KMS-11 (cell line): ENCODE measurements at regions not wholly inside any gene's neighbourhood (a gene's known extent, or its start where the extent isn't known, plus 50 kb on each side); places are given as distances from the start of the nearest gene placed in this dataset.

Source experiments
- H2AFZ ChIP-seq: fragments of 200-600 bp; sonication (generic); 2 replicates; pipeline ENCODE4 v1.6.1; 2016; ENCODE audit warnings: antibody characterized with exemption, mixed run types, low read depth
- H3K27ac ChIP-seq: fragments of 200-600 bp; sonication (generic); 2 replicates; pipeline ENCODE4 v1.6.1; 2016; ENCODE audit warnings: mild to moderate bottlenecking, mixed run types
- H3K27me3 ChIP-seq: fragments of 200-600 bp; sonication (generic); 2 replicates; pipeline ENCODE4 v1.6.1; 2017; ENCODE audit warnings: mild to moderate bottlenecking, low read depth, mixed run types, moderate library complexity; ENCODE audit not compliant: insufficient read depth
- H3K36me3 ChIP-seq: fragments of 200-600 bp; sonication (generic); 2 replicates; pipeline ENCODE4 v1.6.1; 2017; ENCODE audit warnings: mild to moderate bottlenecking, mixed run types; ENCODE audit not compliant: insufficient read depth
- H3K4me1 ChIP-seq: fragments of 200-600 bp; sonication (generic); 2 replicates; pipeline ENCODE4 v1.6.1; 2016; ENCODE audit warnings: mild to moderate bottlenecking, low read depth, mixed run types; ENCODE audit not compliant: poor library complexity, severe bottlenecking
- H3K4me2 ChIP-seq: fragments of 200-600 bp; sonication (generic); 2 replicates; pipeline ENCODE4 v1.7.0; 2016; ENCODE audit warnings: mild to moderate bottlenecking, mixed run types
- H3K4me3 ChIP-seq: fragments of 200-600 bp; sonication (generic); IDR thresholded peaks from 2 replicates; pipeline ENCODE4 v1.6.1; 2017; ENCODE audit warnings: low read depth, low read length, mixed read lengths; ENCODE audit not compliant: insufficient read depth
- H3K79me2 ChIP-seq: fragments of 200-600 bp; sonication (generic); 2 replicates; pipeline ENCODE4 v1.6.1; 2016; ENCODE audit warnings: low read depth, mixed run types; ENCODE audit not compliant: insufficient read depth
- H3K9ac ChIP-seq: fragments of 200-600 bp; sonication (generic); 2 replicates; pipeline ENCODE4 v1.6.1; 2016; ENCODE audit warnings: mild to moderate bottlenecking, mixed run types
- H4K20me1 ChIP-seq: fragments of 200-600 bp; sonication (generic); 2 replicates; pipeline ENCODE4 v1.6.1; 2016; ENCODE audit warnings: mild to moderate bottlenecking, mixed run types; ENCODE audit not compliant: insufficient read depth
- CTCF ChIP-seq: fragments of 200-600 bp; sonication (generic); conservative IDR thresholded peaks from 2 replicates; pipeline ENCODE4 v1.6.1; 2017; ENCODE audit warnings: low read depth, mild to moderate bottlenecking, antibody characterized with exemption, low read length, moderate library complexity, mixed read lengths

GRCh38 chr5:125151150-125151900 lies 404.9 kb upstream of the ZNF608 start:
- Histone ChIP-seq H3K4me3 (no peak overlapping the region), H3K36me3 (no peaks in the 10 kb centered on the region), H4K20me1 (no peaks in the 10 kb centered on the region), H2AFZ (no peak overlapping the region), H3K27ac (no peak overlapping the region), H3K79me2 (no peaks in the 10 kb centered on the region), H3K4me1 (no peaks in the 10 kb centered on the region), H3K27me3 (no peaks in the 10 kb centered on the region), H3K9ac (no peak overlapping the region), H3K4me2 (no peak overlapping the region)
- no peak for TF ChIP-seq CTCF

- H3K4me3 ChIP-seq, result no peak overlapping the region
- no peak for TF ChIP-seq CTCF
- no peaks in the 10 kb centered on the region for H3K79me2 ChIP-seq
- no peak overlapping the region for H3K27ac ChIP-seq
- H3K36me3 ChIP-seq, result no peaks in the 10 kb centered on the region
- no peak overlapping the region for H2AFZ ChIP-seq
- H3K9ac ChIP-seq, result no peak overlapping the region
- no peaks in the 10 kb centered on the region for H3K27me3 ChIP-seq
- H4K20me1 ChIP-seq, result no peaks in the 10 kb centered on the region
- no peaks in the 10 kb centered on the region for H3K4me1 ChIP-seq
- H3K4me2 ChIP-seq, result no peak overlapping the region
Observed at GRCh38 chr5:125152044-125152443, 405.6 kb upstream of the ZNF608 start.

GRCh38 chr5:125152461-125153189 lies 406.2 kb upstream of the ZNF608 start:
- Histone ChIP-seq H3K27me3 (no peaks in the 10 kb centered on the region), H4K20me1 (no peaks in the 10 kb centered on the region), H3K9ac (no peak overlapping the region), H3K27ac (no peak overlapping the region), H3K36me3 (no peaks in the 10 kb centered on the region), H3K4me1 (no peaks in the 10 kb centered on the region), H2AFZ (no peak overlapping the region), H3K4me3 (no peak overlapping the region), H3K4me2 (no peak overlapping the region), H3K79me2 (no peaks in the 10 kb centered on the region)
- no peak for TF ChIP-seq CTCF

- Histone ChIP-seq H3K9ac (no peak overlapping the region), H2AFZ (no peak overlapping the region), H3K36me3 (no peaks in the 10 kb centered on the region), H4K20me1 (no peaks in the 10 kb centered on the region), H3K4me1 (no peaks in the 10 kb centered on the region), H3K27me3 (no peaks in the 10 kb centered on the region), H3K79me2 (no peaks in the 10 kb centered on the region), H3K4me2 (no peak overlapping the region), H3K4me3 (no peak overlapping the region), H3K27ac (no peak overlapping the region)
- TF ChIP-seq CTCF, result no peak
Observed at GRCh38 chr5:125153231-125153630, 406.8 kb upstream of the ZNF608 start.
